Renal pelvis (tissue), 1 donor: ENCODE measurements at regions not wholly inside any gene's neighbourhood (a gene's known extent, or its start where the extent isn't known, plus 50 kb on each side); places are given as distances from the start of the nearest gene placed in this dataset.
"Not testable (repeated sequence)": the region's sequence is repeated elsewhere in the genome, so short reads cannot be mapped to it uniquely, and the experiment has no call there.

Experiments used
- DNase-seq: peaks from one replicate; pipeline ENCODE4 v3.0.0-alpha.2; 2013

- no peak for DNase-seq
Observed at GRCh38 chr7:69244701-69245100, 353.6 kb upstream of the AUTS2 start.

- no peak for DNase-seq
Observed at GRCh38 chr7:69245646-69246045, 352.6 kb upstream of the AUTS2 start.

- DNase-seq: no peak
Observed at GRCh38 chr7:69246758-69247157, 351.5 kb upstream of the AUTS2 start.

- not testable (repeated sequence) for DNase-seq
Observed at GRCh38 chr7:69248382-69248828, 349.9 kb upstream of the AUTS2 start.

GRCh38 chr7:69250958-69251357, 347.3 kb upstream of the AUTS2 start:
- DNase-seq: no peak

DNA sequence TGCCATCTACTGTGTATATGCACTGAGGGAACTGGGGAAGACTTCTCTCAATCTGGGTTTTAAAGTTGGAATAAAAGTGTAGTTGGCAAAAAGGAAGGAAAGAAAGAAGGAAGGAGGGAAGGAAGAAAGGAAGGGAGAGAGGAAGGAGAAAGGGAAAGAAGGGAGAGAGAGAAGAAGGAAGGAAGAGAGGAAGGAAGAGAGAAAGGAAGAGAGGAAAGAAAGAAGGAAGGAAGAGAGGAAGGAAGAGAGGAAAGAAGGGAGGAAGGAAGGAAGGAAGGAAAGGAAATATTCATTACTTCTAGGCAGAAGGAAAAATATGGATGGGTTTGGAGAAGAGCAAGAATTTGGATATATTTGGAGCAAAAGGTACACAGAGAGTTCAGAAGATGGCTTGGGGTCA, 343.6 kb upstream of the AUTS2 start:
- DNase-seq: no peak

GRCh38 chr7:69256634-69257081, 341.6 kb upstream of the AUTS2 start:
- no peak for DNase-seq

DNA sequence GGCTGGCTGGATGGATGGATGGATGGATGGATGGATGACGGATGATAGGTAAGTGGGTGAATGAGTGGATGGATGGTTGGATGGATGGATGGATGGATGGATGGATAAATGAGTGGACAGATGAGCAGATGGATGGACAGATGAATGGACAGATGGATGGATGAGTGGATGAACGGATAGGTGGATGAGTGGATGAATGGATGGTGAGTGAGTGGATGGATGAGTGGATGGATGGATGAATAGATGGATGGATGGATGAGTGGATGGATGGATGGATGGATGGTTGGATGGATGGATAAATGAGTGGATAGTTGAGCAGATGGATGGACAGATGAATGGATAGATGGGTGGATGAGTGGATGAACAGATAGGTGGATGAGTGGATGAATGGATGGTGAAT, 340.7 kb upstream of the AUTS2 start:
- no peak for DNase-seq

DNA sequence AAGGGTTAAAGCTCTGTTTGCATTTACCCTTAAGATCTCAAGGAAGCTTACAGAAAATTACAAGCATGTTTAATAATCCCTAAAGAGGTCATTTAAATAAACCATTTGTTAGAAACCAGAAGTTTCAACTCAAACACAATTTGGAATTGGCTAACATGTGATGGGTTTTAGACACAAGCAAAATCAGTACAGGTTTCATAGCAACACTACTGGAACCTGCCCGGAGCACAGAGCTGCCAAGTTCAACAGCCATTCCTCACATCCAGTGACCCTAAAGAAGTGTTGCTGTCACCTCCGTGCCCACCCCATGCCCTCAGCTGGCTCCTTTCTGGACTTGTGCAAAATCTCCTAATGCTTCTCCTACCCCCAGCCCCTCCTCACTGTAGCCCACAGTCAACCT, 338.8 kb upstream of the AUTS2 start:
- DNase-seq: no peak

- no peak for DNase-seq
Observed at GRCh38 chr7:69260023-69260422, 338.3 kb upstream of the AUTS2 start.

- DNase-seq: no peak
Observed at GRCh38 chr7:69263550-69263949, 334.7 kb upstream of the AUTS2 start.

GRCh38 chr7:69269806-69270205, 328.5 kb upstream of the AUTS2 start:
- DNase-seq: no peak

- no peak for DNase-seq
Observed at GRCh38 chr7:69272101-69272500, 326.2 kb upstream of the AUTS2 start.

DNA sequence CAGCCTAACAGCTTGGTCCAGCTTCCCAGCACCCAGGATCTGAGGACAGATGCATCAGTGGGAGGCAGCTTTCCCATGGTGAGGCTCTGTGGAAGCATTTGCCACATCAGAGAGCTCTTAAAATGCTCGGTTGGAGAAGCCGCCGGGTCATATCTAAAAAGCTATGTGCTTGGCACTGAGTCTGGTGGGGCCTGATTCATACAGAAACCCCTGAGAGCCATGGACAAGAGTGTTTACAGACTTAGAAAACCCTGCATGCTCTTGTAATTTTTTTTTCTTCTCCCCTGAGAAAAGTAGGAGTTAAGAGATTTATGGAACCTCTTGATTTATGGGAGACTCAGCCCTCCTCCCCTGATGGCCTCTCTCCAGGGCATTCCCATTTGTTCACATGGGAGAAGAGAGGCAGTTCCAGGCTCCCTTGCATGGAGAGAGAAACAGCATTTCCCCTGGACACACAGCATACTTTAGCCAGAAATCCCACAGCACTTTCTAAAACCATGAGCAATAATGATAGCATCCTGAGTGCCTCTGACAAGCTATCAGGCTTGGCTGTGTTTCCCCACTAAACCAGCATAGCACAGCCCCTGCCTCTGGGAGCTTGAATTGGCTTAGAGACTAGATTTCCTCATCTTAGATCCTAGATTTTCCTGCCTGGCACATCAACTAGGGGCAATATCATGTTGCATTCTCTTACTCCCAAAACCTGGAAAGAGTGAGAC, 322.1 kb upstream of the AUTS2 start:
- peak; percentile 41 for DNase-seq

DNA sequence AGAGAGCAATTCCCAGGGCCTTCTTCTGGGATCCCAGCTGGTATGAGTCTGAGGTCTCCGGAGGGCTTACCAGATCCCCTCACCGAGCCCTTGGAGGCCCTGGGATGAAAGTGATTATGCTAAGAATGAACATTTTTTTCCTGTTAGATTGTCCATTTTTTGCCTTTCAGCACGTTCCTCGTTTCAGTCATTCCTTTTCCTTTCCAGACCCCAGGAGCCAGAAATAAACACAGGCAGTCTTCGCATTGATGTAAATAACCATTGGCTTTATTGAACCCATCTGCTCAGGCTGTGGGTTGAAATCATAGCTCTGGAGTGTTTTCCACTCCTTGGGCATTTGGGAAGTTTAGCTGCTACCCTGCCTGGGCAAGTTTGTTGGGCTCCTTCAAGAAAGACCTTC, 320.9 kb upstream of the AUTS2 start:
- no peak for DNase-seq

GRCh38 chr7:69282946-69283345, 315.3 kb upstream of the AUTS2 start:
- DNase-seq: no peak

GRCh38 chr7:69283421-69283820, 314.9 kb upstream of the AUTS2 start:
- no peak for DNase-seq

DNA sequence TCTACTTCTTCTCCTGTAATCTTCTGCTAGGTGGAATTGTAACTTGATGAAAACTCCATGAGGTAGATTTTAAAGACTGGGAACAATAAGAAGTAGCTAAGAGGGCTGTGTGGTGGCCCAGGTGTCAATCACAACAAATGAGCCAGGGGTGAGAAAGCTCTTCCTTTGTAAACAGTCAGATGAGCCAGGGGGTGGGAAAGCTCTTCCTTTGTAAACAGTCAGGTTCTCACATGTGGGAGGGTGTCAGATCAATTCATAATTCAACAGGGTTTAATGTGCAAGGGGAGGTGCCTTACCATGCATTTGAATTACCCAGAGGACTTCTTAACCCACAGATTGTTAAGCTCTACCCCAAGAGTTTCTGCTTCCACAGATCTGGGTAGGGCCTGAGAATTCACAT, 312.4 kb upstream of the AUTS2 start:
- no peak for DNase-seq

DNA sequence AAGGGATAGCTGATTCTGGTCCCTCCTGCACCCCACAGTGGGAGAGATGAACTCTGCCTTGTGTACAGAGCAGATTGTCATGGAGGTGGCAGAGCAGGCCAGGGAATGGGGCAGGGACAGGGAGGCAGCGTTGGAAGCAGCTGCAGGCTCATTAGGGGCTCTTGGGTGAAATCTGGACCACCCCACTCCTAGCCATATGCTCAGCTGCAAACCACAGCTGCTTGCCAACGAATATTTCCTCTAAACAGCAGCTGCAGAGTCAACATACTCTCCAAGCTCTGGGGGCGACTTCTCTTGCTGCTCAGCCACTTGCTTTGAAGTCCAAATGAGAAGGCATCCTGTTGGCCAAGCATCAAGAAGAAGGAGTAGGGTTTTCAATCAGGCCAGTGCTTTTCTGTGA, 302.3 kb upstream of the AUTS2 start:
- no peak for DNase-seq

DNA sequence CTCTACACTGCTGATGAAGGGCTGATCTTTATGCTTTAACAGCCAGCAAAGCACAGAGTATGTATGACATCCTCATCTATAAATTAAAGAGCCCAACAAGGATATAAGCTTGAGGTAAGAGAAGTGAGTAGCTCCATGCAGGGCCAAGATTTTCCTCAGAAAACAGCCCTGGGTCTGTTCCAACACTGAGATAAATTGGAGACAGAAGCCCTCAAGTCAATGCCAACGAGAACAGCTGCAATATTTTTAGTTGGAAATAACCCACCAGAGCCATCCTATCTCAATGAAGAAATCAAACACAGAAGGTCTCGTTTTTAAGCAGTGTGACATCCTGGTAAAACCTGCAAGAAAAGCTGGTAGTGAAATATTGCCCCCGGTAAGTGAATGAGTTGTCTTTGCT, 297.0 kb upstream of the AUTS2 start:
- no peak for DNase-seq

DNA sequence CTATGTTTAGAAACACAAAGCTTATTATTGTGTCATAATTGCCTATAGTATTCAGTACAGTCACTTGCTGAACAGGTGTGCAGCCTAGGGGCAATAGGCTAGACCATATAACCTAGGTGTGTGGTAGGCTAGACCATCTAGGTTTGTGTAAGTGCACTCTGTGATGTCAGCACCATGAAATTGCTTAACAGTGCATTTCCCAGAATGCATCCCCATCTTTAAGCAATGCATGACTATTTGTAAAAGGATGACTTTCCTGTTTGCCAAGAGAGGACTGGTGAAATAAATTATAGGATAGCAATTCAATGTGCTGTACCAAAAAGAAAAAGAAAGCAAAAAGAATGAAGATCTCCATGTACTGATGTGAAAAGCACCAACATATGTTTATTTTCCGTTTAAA, 288.7 kb upstream of the AUTS2 start:
- no peak for DNase-seq

DNA sequence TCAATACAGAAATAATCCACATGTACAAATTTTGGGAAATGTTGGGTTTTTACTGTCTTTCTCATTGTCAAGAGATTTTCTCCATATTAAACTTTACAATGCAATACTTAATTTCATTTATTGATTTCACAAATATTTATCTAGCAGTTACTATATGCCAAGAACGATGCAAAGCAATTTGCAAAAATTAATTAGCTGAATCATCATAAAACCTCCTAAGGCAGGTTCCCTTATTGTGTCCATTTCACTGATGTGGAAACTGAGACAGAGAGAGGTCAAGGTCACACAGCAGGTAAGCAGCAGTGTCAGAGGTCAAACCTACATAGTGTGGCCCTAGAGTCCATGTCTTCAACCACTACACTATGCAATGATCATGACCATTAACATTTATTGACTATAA, 286.8 kb upstream of the AUTS2 start:
- DNase-seq: no peak

DNA sequence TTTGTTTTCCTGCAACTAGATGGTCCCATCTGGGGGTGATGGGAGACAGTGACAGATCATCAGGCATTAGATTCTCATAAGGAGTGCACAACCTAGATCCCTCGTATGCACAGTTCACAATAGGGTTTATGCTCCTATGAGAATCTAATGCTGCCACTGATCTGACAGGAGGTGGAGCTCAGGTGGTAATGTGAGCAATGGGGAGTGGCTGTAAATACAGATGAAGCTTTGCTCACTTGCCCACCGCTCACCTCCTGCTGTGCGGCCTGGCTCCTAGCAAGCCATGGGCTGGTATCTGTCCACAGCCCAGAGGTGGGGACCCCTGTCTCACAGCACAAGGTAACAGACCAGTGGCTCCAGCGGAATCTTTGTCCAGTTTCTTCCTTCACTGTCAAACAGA, 284.4 kb upstream of the AUTS2 start:
- DNase-seq: not testable (repeated sequence)

DNA sequence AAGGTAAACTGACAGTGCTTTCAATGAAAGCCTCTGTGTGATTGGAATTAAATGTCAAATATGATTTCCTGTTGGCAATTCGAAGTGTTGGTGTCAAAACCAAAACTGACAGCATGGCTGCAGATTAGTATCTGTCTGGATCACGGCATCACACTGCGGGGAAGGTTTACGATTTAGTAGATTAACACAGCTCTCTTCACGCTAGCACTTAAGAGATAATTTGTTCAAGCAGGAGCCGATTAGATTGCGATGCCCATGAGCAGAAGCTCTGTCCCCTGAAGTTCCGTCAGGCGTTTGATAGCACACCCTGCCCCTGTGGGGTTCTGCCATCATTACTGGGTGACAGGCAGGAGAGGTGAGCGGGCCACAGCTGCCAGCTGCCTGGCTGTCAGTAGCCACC, 279.5 kb upstream of the AUTS2 start:
- DNase-seq: no peak
